ENCODE measurements at regions not wholly inside any gene's neighbourhood (a gene's known extent, or its start where the extent isn't known, plus 50 kb on each side); places are given as distances from the start of the nearest gene placed in this dataset.

- no peak for DNase-seq
- in situ Hi-C loops (cut with MboI; ENCODE audit: low pct_unique_long_range_greater_than_20kb, low sequenced_read_pairs), result no loop called here
Measured at GRCh38 chr13:39887387-39887786, 231.9 kb downstream of the COG6 start.

- DNase-seq, result no peak
- in situ Hi-C loops (cut with MboI; ENCODE audit: low pct_unique_long_range_greater_than_20kb, low sequenced_read_pairs), result no loop called here
Measured at GRCh38 chr13:39888865-39889810, 233.7 kb downstream of the COG6 start.

- in situ Hi-C loops (cut with MboI; ENCODE audit: low pct_unique_long_range_greater_than_20kb, low sequenced_read_pairs), result no loop called here
- no peak for DNase-seq
Measured at GRCh38 chr13:39890537-39890936, 235.1 kb downstream of the COG6 start.

DNA sequence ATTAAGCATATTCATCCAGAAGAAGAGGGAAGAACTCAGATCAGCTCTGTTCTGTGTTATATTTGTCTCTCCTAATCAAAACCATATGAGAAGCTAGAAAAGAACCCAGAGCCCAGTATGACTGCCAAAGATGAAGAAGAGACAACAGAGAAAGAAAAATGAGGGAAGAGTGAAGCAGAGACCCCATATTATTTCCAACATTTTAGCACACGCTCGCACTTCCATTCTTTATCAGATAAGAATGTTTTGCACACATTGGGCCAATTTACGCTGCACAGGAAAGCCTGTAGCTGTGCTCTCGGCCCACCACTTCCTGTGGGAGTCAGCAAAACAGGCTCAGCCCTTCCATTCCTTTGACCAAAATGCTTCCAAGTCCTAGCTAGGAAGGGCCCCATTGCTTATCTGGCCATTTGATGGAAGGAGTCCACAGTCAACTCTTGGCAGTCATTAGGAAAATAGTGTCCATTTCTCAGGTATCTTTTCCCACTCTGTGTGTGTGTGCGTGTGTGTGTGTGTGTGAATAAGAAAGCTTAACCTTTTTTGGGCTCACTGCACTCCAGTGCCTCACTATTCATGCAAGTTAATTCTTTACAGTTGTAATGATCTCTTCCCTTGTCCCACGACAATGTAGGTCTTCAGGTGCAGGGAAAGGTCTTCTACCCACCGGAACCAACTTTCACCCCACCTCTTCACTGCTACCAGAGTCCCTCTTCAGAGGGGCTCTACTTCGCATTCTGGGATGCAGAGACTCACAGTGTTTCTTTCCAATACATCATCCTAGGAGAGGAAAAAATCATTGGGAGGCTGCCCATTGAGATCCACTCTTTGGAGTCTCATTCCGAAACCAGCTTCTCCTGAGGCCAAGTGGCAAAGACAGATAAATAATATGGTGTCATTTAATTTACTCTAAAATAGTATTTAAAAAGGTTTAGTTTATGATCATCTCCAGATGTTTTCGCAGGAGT, 237.5 kb downstream of the COG6 start:
- in situ Hi-C loops (cut with MboI; ENCODE audit: low pct_unique_long_range_greater_than_20kb, low sequenced_read_pairs), result no loop called here
- peak; percentile 67 for DNase-seq

- DNase-seq, result no peak
- in situ Hi-C loops (cut with MboI; ENCODE audit: low pct_unique_long_range_greater_than_20kb, low sequenced_read_pairs), result no loop called here
Measured at GRCh38 chr13:39893808-39894207, 238.3 kb downstream of the COG6 start.

- DNase-seq, result no peak
- in situ Hi-C loops (cut with MboI; ENCODE audit: low pct_unique_long_range_greater_than_20kb, low sequenced_read_pairs), result no loop called here
Measured at GRCh38 chr13:39894586-39894985, 239.1 kb downstream of the COG6 start.

DNA sequence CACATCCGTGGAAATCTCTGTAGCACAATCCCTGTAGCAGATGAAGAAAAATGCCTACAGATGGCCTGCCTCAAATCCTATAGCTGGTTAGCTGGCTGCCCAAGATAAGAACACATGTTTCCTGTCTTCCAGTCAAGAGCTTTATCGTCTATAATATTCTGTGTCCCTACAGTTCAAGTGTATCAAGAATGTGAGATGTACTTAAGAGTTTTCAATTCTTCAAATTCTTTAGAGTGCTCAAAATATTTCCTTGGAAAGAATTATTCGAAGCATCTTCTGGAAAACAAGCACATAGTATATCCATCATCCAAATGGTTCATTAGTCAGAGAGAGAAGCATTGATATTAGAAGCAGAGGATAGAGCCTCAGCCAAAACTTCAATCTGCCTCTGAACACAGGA, 239.8 kb downstream of the COG6 start:
- in situ Hi-C loops (cut with MboI; ENCODE audit: low pct_unique_long_range_greater_than_20kb, low sequenced_read_pairs), result no loop called here
- DNase-seq, result peak; percentile 41

DNA sequence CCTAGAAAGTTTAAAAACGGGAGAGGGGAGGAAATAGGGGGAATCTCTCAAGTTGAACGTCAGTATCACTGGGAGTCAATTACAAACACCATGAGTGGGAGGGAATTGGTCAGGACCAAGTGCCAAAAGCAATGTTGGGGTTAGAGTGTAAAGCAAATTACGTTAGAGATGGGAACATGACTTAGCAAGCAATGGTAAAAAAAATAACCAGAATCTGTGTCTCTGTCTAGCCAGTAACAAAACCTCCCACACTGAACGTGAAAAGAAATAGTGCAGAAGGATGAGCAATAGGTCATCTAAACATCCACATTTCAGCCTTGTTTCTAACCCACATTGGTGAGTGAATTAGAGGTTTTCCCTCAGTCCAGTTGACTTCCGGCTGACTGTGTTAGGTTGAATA, 242.2 kb downstream of the COG6 start:
- DNase-seq, result no peak
- in situ Hi-C loops (cut with MboI; ENCODE audit: low pct_unique_long_range_greater_than_20kb, low sequenced_read_pairs), result no loop called here

DNA sequence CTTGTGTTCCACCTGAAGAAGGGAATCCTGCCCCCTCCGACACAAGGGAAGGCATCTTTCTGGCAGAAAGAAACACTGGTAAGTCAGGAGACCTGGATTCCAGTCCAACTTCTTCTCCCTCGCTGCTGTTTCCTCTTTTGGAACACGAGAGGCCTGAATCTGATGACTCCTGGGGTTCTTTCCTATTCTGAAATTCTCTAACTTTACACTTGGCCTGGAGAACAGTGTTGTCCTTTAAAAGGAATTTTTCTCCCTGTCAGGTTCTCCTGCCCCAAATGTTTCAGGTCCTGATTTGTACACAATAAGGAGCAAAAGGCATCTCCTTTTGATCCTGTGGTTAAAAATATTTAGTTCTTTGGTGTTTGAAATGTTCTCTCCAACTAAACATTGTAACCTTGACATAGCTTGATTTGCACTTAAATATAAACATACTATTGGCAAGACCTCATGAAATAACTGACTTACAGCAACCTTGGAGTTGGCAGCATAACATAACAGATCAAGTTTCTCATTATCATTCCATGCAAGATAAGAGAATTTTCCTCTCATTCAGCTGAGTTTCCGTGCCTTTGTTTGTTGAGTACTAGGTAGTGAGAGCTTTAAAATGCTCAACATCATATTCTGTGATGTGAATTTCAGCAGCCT, 244.8 kb downstream of the COG6 start:
- in situ Hi-C loops (cut with MboI; ENCODE audit: low pct_unique_long_range_greater_than_20kb, low sequenced_read_pairs), result no loop called here
- DNase-seq, result no peak

- DNase-seq, result no peak
- in situ Hi-C loops (cut with MboI; ENCODE audit: low pct_unique_long_range_greater_than_20kb, low sequenced_read_pairs), result no loop called here
Measured at GRCh38 chr13:39904959-39905358, 249.5 kb downstream of the COG6 start.

GRCh38 chr13:39909634-39910033, 254.2 kb downstream of the COG6 start:
- DNase-seq, result no peak
- in situ Hi-C loops (cut with MboI; ENCODE audit: low pct_unique_long_range_greater_than_20kb, low sequenced_read_pairs), result no loop called here

GRCh38 chr13:39910041-39910440, 254.6 kb downstream of the COG6 start:
- no peak for DNase-seq
- in situ Hi-C loops (cut with MboI; ENCODE audit: low pct_unique_long_range_greater_than_20kb, low sequenced_read_pairs), result no loop called here

GRCh38 chr13:39910833-39911232, 255.4 kb downstream of the COG6 start:
- in situ Hi-C loops (cut with MboI; ENCODE audit: low pct_unique_long_range_greater_than_20kb, low sequenced_read_pairs), result no loop called here
- no peak for DNase-seq

GRCh38 chr13:39913339-39913738, 257.9 kb downstream of the COG6 start:
- no peak for DNase-seq
- in situ Hi-C loops (cut with MboI; ENCODE audit: low pct_unique_long_range_greater_than_20kb, low sequenced_read_pairs), result no loop called here

DNA sequence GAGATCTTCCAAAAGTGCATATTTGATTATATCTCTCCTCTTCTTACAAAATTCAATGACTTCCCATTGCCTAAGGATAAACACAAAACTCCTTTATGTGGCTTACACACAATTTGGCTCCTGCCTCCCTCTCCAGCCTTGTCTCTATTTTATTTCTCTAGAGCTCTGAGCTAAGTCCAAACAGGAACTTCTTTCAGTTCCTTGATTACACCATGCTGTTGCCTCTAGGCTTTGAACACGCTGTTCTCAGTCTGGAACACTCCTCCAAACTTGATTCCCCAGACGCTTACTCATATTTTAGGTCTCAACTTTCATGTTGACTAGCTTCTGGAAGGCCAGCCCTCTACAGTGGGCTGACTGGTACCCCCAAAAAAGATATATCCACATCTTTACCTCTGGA, 258.5 kb downstream of the COG6 start:
- in situ Hi-C loops (cut with MboI; ENCODE audit: low pct_unique_long_range_greater_than_20kb, low sequenced_read_pairs), result no loop called here
- no peak for DNase-seq

GRCh38 chr13:39915418-39915817, 260.0 kb downstream of the COG6 start:
- DNase-seq, result no peak
- in situ Hi-C loops (cut with MboI; ENCODE audit: low pct_unique_long_range_greater_than_20kb, low sequenced_read_pairs), result no loop called here

DNA sequence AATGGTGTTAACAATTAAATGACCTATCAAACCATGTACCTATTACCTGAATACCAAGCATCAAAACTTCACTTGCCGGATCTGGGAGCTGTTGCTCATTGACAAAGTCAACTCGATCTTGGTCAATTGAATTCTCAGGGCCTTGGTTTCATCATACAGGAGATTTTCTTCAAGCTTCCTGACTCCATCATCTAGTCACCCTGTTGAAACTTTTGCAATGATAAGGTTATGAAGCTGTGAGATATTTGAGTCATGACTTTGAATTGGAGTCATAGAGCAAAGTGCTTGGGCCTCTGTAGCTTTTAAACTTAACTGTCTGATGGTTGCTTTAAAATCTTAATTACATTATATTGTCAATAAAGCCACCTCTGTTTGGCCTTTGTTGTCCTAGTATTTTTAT, 260.9 kb downstream of the COG6 start:
- in situ Hi-C loops (cut with MboI; ENCODE audit: low pct_unique_long_range_greater_than_20kb, low sequenced_read_pairs), result no loop called here
- no peak for DNase-seq

- no peak for DNase-seq
- in situ Hi-C loops (cut with MboI; ENCODE audit: low pct_unique_long_range_greater_than_20kb, low sequenced_read_pairs), result no loop called here
Measured at GRCh38 chr13:39918620-39919236, 263.3 kb downstream of the COG6 start.

GRCh38 chr13:39920613-39921012, 265.2 kb downstream of the COG6 start:
- in situ Hi-C loops (cut with MboI; ENCODE audit: low pct_unique_long_range_greater_than_20kb, low sequenced_read_pairs), result no loop called here
- DNase-seq, result no peak
